K562 (cell line): ENCODE measurements at regions not wholly inside any gene's neighbourhood (a gene's known extent, or its start where the extent isn't known, plus 50 kb on each side); places are given as distances from the start of the nearest gene placed in this dataset.

ENCODE experiments used
- CBX2 ChIP-seq: fragments of 200-600 bp; sonication (generic); IDR thresholded peaks from one replicate; pipeline ENCODE4 v1.6.1; 2012; ENCODE audit warnings: mild to moderate bottlenecking, low read length, inconsistent platforms; ENCODE audit not compliant: insufficient read depth, poor library complexity, severe bottlenecking
- EGR1 ChIP-seq: fragments of 450-650 bp; conservative IDR thresholded peaks from 2 replicates; pipeline ENCODE4 v1.6.1; 2017; ENCODE audit warnings: mild to moderate bottlenecking
- EP300 ChIP-seq: IDR thresholded peaks from 2 replicates; pipeline ENCODE4 v1.6.1; 2012; ENCODE audit warnings: low read length, improper control_type of control experiment
- ETS1 ChIP-seq: conservative IDR thresholded peaks from 2 replicates; pipeline ENCODE4 v1.6.1; 2011; ENCODE audit warnings: low read depth, mild to moderate bottlenecking, low read length; ENCODE audit not compliant: control insufficient read depth
- EZH2 ChIP-seq: IDR thresholded peaks from 2 replicates; pipeline ENCODE4 v1.6.1; 2012; ENCODE audit warnings: low read depth, mild to moderate bottlenecking, inconsistent platforms, low read length, borderline replicate concordance
- MED1 ChIP-seq: sonication (generic); formaldehyde crosslinking; IDR thresholded peaks from 2 replicates; pipeline ENCODE4 v1.8.1; 2023; ENCODE audit warnings: missing genetic modification reagents, borderline replicate concordance
- MTA3 ChIP-seq: fragments of 450-650 bp; formaldehyde crosslinking; IDR thresholded peaks from 2 replicates; pipeline ENCODE4 v1.6.1; 2017; ENCODE audit warnings: mild to moderate bottlenecking, borderline replicate concordance
- NCOA6 ChIP-seq: fragments of 450-650 bp; IDR thresholded peaks from 2 replicates; pipeline ENCODE4 v1.6.1; 2017; ENCODE audit warnings: mild to moderate bottlenecking
- POLR2A ChIP-seq: fragments of 450-650 bp; conservative IDR thresholded peaks from 2 replicates; pipeline ENCODE4 v1.6.1; 2016
- RBM34 ChIP-seq: fragments of 200-400 bp; formaldehyde crosslinking; IDR thresholded peaks from 2 replicates; pipeline ENCODE4 v1.6.1; 2018; ENCODE audit warnings: low read length, borderline replicate concordance; ENCODE audit not compliant: insufficient read depth
- RFX1 ChIP-seq: fragments of 450-650 bp; IDR thresholded peaks from 2 replicates; pipeline ENCODE4 v1.6.1; 2016; ENCODE audit warnings: mild to moderate bottlenecking, moderate library complexity
- ZNF354B ChIP-seq: fragments of 250-450 bp; sonication (Bioruptor Pico); IDR thresholded peaks from 2 replicates; pipeline ENCODE4 v1.4.0; 2020
- TF ChIP-seq, protein P1 (sequence below), 3 experiments: fragments of 200-800 bp in 1 of 3; sonication (Bioruptor generic) in 1 of 3; sonication (generic) in 1 of 3; formaldehyde crosslinking in 1 of 3; IDR thresholded peaks; 2 replicates each; pipeline versions ENCODE4 v1.6.1 to v1.8.0; 2016 to 2022; ENCODE audit warnings: mild to moderate bottlenecking in 2 of 3, missing compliant biosample characterization in 2 of 3, missing genetic modification characterization in 2 of 3, missing genetic modification reagents in 1 of 3
- TF ChIP-seq, protein P2 (sequence below), 3 experiments: IDR thresholded peaks in 2 of 3; conservative IDR thresholded peaks in 1 of 3; 2 replicates each; pipeline ENCODE4 v1.5.1; 2011 to 2012; ENCODE audit warnings: low read length in 3 of 3, mild to moderate bottlenecking in 3 of 3, control low read depth in 2 of 3, improper control_type of control experiment in 1 of 3, inconsistent platforms in 1 of 3, low read depth in 1 of 3, mixed read lengths in 1 of 3, moderate library complexity in 1 of 3; ENCODE audit not compliant: insufficient read depth in 2 of 3

GRCh38 chr5:11955331-11955730 is 51.1 kb upstream of the CTNND2 start:
- TF ChIP-seq RBM34 (no peak), ETS1 (no peak), MTA3 (no peak), EGR1 (no peak), EZH2 (no peak), EP300 (no peak), ZNF354B (CRISPR knock-in tag) (no peak), POLR2A (no peak), CBX2 (no peak), MED1 (CRISPR knock-in tag) (no peak), NCOA6 (no peak), RFX1 (no peak)
- TF ChIP-seq, protein P1, sequence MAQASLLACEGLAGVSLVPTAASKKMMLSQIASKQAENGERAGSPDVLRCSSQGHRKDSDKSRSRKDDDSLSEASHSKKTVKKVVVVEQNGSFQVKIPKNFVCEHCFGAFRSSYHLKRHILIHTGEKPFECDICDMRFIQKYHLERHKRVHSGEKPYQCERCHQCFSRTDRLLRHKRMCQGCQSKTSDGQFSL (CRISPR knock-in tag; IDR thresholded peaks at IDR 0.05), result no peak
- TF ChIP-seq, protein P1 (tag; IDR thresholded peaks at IDR 0.05), result no peak
- TF ChIP-seq, protein P2, sequence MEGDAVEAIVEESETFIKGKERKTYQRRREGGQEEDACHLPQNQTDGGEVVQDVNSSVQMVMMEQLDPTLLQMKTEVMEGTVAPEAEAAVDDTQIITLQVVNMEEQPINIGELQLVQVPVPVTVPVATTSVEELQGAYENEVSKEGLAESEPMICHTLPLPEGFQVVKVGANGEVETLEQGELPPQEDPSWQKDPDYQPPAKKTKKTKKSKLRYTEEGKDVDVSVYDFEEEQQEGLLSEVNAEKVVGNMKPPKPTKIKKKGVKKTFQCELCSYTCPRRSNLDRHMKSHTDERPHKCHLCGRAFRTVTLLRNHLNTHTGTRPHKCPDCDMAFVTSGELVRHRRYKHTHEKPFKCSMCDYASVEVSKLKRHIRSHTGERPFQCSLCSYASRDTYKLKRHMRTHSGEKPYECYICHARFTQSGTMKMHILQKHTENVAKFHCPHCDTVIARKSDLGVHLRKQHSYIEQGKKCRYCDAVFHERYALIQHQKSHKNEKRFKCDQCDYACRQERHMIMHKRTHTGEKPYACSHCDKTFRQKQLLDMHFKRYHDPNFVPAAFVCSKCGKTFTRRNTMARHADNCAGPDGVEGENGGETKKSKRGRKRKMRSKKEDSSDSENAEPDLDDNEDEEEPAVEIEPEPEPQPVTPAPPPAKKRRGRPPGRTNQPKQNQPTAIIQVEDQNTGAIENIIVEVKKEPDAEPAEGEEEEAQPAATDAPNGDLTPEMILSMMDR (IDR thresholded peaks at IDR 0.05 in 2 of 3, conservative IDR thresholded peaks at IDR 0.05 in 1 of 3; ENCODE audit: insufficient read depth in 2 of 3, low read depth in 1 of 3, low read length in 3 of 3), result no peak
